ENCODE measurements at regions not wholly inside any gene's neighbourhood (a gene's known extent, or its start where the extent isn't known, plus 50 kb on each side); places are given as distances from the start of the nearest gene placed in this dataset.

DNA sequence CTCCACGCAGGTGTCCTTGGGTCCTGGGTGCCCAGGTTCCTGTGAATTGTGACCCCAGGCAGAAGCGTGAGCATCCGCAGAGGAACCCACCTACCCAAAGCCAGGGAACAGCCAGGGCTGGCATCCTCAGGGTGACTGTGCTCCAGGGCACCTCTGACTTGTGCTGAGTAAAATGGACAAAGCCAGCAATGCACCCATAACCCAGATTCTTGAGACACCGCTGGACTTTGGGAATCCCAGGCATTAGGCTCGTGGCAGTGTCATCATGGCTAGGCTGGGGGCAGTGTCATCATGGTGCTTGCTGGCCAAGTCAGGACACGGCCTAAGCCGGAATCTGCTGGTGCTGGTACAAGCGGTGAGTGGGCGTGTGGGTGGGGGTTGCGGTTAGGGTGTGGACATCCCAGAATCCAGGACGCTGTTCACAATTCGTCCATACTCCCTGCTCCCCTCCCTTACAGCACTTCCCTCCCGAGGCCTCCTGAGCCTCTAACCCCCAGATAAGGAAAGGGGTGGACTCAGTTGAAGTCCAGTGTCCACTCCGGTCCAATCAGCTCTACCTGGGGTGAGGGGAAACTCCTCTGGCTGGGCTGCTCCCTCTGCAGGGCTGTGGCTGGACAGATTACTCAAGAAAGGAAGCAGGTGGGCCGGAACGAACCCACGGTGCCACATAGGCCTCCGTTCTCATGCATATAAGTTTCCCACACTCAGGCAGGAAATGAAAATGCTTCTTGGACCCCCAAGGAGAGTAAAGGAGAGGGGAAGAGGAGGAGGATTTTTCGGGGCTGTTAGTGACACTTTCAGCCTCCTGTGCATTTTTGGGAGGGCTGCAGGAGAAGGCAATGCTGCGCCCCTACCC is 138.9 kb downstream of the SEC14L1 start:
- TF ChIP-seq TAF1 (conservative IDR thresholded peaks at IDR 0.05), result no peak
- TF ChIP-seq, protein P1, sequence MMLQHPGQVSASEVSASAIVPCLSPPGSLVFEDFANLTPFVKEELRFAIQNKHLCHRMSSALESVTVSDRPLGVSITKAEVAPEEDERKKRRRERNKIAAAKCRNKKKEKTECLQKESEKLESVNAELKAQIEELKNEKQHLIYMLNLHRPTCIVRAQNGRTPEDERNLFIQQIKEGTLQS (IDR thresholded peaks at IDR 0.05), result no peak
- no peak overlapping the region for H3K4me3 ChIP-seq (ENCODE audit: low read depth in 1 of 3, low read length in 3 of 3)
- no peak overlapping the region for H3K27ac ChIP-seq (ENCODE audit: low read depth in 1 of 2, low read length in 2 of 2)
- no peak for DNase-seq (ENCODE audit: low spot score)
- no peaks in the 10 kb centered on the region for H3K9me3 ChIP-seq (ENCODE audit: control insufficient read depth in 4 of 4, low read length in 3 of 4)
- no peak overlapping the region for H3K9ac ChIP-seq (ENCODE audit: low read depth in 1 of 2, low read length in 2 of 2)
- H3K27me3 ChIP-seq (ENCODE audit: control insufficient read depth in 4 of 4, insufficient read depth in 4 of 4, low read length in 3 of 4), result no peaks in the 10 kb centered on the region
- peaks cover 6 to 33% (median 13%) of the 10 kb centered on the region in 4 donors for H3K4me1 ChIP-seq (ENCODE audit: control insufficient read depth in 4 of 4, insufficient read depth in 4 of 4, low read length in 3 of 4)
- H3K36me3 ChIP-seq (ENCODE audit: control insufficient read depth in 4 of 4, insufficient read depth in 3 of 4, low read depth in 1 of 4, low read length in 3 of 4), result no peaks in the 10 kb centered on the region
- WGBS, result 83% methylated on average over 20 of the region's 20 CpGs

DNA sequence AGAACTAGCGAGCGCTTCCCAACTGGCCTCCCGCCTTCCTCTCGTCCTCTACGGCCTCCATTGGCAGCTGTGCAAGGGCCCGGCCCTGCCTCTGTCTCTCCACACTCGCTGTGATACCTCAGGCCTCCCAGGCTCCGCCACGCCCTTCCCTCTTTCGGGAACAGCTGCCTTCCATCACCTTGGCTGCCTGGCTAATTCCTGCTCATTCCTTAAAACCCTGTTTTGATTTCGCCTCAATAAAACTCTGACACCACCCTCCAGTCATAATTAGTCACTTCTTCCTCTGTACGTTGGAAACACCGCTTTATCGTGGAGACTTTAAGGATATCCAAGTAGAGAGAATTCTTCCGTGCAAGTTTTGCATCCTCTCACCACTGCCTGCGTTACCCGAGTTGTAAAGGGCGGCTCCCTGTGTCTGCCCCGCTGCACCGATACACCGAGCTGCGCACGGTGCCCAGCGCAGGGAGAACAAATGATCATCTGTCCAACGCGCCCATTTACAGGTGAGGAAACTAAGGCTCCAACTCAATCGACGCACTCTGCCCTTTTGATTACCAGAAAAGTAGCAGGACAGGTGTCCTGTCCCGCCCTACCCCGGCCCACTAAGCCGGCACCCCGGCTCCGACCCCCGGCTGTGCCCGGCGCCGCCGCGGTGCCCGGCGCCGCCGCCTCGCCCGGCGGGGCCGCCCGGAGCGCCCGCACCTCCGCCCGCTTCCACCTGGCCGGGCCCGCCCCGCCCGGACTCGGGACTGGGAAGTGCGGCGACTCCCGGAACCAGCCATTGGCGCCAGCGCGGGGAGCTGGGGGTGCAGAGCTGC is 139.7 kb downstream of the SEC14L1 start:
- no peak for DNase-seq (ENCODE audit: low spot score)
- Histone ChIP-seq H3K9ac (ENCODE audit: low read depth in 1 of 2, low read length in 2 of 2) (no peak overlapping the region), H3K36me3 (ENCODE audit: control insufficient read depth in 4 of 4, insufficient read depth in 3 of 4, low read depth in 1 of 4, low read length in 3 of 4) (no peaks in the 10 kb centered on the region), H3K27me3 (ENCODE audit: control insufficient read depth in 4 of 4, insufficient read depth in 4 of 4, low read length in 3 of 4) (no peaks in the 10 kb centered on the region), H3K4me3 (ENCODE audit: low read depth in 1 of 3, low read length in 3 of 3) (peak overlapping the region in 2 of 3 donors; percentile 59 to 81), H3K4me1 (ENCODE audit: control insufficient read depth in 4 of 4, insufficient read depth in 4 of 4, low read length in 3 of 4) (peaks cover 8 to 38% (median 15%) of the 10 kb centered on the region in 4 donors), H3K27ac (ENCODE audit: low read depth in 1 of 2, low read length in 2 of 2) (no peak overlapping the region), H3K9me3 (ENCODE audit: control insufficient read depth in 4 of 4, low read length in 3 of 4) (no peaks in the 10 kb centered on the region)
- WGBS, result 23% methylated on average over 63 of the region's 63 CpGs
- TF ChIP-seq, protein P2, sequence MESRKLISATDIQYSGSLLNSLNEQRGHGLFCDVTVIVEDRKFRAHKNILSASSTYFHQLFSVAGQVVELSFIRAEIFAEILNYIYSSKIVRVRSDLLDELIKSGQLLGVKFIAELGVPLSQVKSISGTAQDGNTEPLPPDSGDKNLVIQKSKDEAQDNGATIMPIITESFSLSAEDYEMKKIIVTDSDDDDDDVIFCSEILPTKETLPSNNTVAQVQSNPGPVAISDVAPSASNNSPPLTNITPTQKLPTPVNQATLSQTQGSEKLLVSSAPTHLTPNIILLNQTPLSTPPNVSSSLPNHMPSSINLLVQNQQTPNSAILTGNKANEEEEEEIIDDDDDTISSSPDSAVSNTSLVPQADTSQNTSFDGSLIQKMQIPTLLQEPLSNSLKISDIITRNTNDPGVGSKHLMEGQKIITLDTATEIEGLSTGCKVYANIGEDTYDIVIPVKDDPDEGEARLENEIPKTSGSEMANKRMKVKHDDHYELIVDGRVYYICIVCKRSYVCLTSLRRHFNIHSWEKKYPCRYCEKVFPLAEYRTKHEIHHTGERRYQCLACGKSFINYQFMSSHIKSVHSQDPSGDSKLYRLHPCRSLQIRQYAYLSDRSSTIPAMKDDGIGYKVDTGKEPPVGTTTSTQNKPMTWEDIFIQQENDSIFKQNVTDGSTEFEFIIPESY (IDR thresholded peaks at IDR 0.05), result no peak
- TF ChIP-seq FOXA1 (IDR thresholded peaks at IDR 0.05), result no peak

DNA sequence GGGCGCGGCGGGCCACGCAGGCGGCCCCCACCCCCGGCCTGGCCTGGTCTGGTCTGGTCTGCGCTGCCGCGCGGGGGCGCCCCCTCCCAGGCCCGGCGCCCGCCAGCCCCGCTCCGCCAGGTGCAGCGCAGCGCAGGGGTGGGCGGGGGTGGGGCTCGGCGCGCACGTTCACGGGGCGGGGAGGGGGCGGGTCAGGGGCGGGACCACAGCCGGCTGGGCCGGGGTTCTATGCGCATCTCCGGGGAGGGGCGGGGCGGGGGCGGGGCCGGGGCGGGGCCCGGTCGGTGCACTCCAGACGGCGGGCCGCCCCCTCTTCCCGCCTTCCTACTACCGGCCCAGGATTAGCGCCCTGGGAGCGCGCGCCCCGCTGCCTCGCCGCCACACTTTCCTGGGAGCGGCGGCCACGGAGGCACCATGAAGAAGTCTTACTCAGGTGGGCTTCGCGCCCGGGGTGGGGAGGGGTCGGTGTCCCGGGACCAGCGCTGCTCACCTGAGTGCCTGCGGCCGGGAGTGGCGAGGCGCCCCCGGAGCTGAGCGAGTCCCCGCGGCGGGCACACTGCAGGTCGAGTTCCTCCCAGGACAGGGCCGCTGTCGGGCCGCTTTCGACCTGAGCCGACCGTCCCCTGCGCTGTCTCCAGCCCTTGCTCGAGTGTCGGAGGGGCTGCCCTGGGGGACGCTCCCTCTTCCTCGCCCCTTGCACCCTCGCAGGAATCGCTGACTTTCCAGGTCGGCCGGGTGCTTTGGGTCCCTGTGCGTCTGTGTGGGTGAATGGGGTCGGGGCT is 140.5 kb downstream of the SEC14L1 start:
- Histone ChIP-seq H3K27ac (ENCODE audit: low read depth in 1 of 2, low read length in 2 of 2) (peak overlapping the region; percentile 88 to 93), H3K36me3 (ENCODE audit: control insufficient read depth in 4 of 4, insufficient read depth in 3 of 4, low read depth in 1 of 4, low read length in 3 of 4) (no peaks in the 10 kb centered on the region), H3K27me3 (ENCODE audit: control insufficient read depth in 4 of 4, insufficient read depth in 4 of 4, low read length in 3 of 4) (no peaks in the 10 kb centered on the region), H3K4me1 (ENCODE audit: control insufficient read depth in 4 of 4, insufficient read depth in 4 of 4, low read length in 3 of 4) (peaks cover 8 to 44% (median 17%) of the 10 kb centered on the region in 4 donors), H3K9me3 (ENCODE audit: control insufficient read depth in 4 of 4, low read length in 3 of 4) (no peaks in the 10 kb centered on the region), H3K9ac (ENCODE audit: low read depth in 1 of 2, low read length in 2 of 2) (peak overlapping the region; percentile 69 to 89), H3K4me3 (ENCODE audit: low read depth in 1 of 3, low read length in 3 of 3) (peak overlapping the region; percentile 81 to 93 (median 83))
- WGBS, result 3% methylated on average over 86 of the region's 86 CpGs
- TF ChIP-seq, protein P3, sequence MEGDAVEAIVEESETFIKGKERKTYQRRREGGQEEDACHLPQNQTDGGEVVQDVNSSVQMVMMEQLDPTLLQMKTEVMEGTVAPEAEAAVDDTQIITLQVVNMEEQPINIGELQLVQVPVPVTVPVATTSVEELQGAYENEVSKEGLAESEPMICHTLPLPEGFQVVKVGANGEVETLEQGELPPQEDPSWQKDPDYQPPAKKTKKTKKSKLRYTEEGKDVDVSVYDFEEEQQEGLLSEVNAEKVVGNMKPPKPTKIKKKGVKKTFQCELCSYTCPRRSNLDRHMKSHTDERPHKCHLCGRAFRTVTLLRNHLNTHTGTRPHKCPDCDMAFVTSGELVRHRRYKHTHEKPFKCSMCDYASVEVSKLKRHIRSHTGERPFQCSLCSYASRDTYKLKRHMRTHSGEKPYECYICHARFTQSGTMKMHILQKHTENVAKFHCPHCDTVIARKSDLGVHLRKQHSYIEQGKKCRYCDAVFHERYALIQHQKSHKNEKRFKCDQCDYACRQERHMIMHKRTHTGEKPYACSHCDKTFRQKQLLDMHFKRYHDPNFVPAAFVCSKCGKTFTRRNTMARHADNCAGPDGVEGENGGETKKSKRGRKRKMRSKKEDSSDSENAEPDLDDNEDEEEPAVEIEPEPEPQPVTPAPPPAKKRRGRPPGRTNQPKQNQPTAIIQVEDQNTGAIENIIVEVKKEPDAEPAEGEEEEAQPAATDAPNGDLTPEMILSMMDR (IDR thresholded peaks at IDR 0.05; ENCODE audit: low read depth, low read length, missing input control), result peak; percentile 36
- TF ChIP-seq RXRA (IDR thresholded peaks at IDR 0.05) (no peak), GABPA (IDR thresholded peaks at IDR 0.05 in 1 of 2, conservative IDR thresholded peaks at IDR 0.05 in 1 of 2) (no peak), SP1 (IDR thresholded peaks at IDR 0.05) (peak; percentile 56)
- TF ChIP-seq, protein P4, sequence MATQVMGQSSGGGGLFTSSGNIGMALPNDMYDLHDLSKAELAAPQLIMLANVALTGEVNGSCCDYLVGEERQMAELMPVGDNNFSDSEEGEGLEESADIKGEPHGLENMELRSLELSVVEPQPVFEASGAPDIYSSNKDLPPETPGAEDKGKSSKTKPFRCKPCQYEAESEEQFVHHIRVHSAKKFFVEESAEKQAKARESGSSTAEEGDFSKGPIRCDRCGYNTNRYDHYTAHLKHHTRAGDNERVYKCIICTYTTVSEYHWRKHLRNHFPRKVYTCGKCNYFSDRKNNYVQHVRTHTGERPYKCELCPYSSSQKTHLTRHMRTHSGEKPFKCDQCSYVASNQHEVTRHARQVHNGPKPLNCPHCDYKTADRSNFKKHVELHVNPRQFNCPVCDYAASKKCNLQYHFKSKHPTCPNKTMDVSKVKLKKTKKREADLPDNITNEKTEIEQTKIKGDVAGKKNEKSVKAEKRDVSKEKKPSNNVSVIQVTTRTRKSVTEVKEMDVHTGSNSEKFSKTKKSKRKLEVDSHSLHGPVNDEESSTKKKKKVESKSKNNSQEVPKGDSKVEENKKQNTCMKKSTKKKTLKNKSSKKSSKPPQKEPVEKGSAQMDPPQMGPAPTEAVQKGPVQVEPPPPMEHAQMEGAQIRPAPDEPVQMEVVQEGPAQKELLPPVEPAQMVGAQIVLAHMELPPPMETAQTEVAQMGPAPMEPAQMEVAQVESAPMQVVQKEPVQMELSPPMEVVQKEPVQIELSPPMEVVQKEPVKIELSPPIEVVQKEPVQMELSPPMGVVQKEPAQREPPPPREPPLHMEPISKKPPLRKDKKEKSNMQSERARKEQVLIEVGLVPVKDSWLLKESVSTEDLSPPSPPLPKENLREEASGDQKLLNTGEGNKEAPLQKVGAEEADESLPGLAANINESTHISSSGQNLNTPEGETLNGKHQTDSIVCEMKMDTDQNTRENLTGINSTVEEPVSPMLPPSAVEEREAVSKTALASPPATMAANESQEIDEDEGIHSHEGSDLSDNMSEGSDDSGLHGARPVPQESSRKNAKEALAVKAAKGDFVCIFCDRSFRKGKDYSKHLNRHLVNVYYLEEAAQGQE (IDR thresholded peaks at IDR 0.05), result peak; percentile 74
- TF ChIP-seq, protein P1 (IDR thresholded peaks at IDR 0.05), result no peak
- DNase-seq (ENCODE audit: low spot score), result peak; percentile 73

Data from liver (tissue), 8 donors.